Activated T-cell treated with anti-CD3 and anti-CD28 coated beads, Interleukin-2, amount 50 U/mL, for 72 hours (primary cell): ENCODE measurements at regions not wholly inside any gene's neighbourhood (a gene's known extent, or its start where the extent isn't known, plus 50 kb on each side); places are given as distances from the start of the nearest gene placed in this dataset.

ENCODE experiments used
- ATAC-seq, 2 donors: fragments of 150-1000 bp; cut with Tn5 transposase; replicated peaks in 1 of 2; 2 replicates each; pipeline ENCODE4 v1.10.0; 2021; ENCODE audit warnings: moderate library complexity in 2 of 2, mild to moderate bottlenecking in 1 of 2
- DNase-seq, 2 donors: peaks; one replicate each; pipeline ENCODE4 v3.0.0; 2021 to 2022; ENCODE audit warnings: mixed read lengths in 1 of 2
- H3K27ac Mint-ChIP-seq: one replicate; pipeline ENCODE4 v1.8.0; 2022; ENCODE audit warnings: mild to moderate bottlenecking, moderate library complexity, mixed read lengths
- H3K27me3 Mint-ChIP-seq: one replicate; pipeline ENCODE4 v1.8.0; 2022; ENCODE audit warnings: low read depth, mixed read lengths
- H3K36me3 Mint-ChIP-seq, 2 donors: one replicate each; pipeline ENCODE4 v1.8.0; 2022; ENCODE audit warnings: mixed read lengths in 2 of 2, mild to moderate bottlenecking in 1 of 2; ENCODE audit not compliant: insufficient read depth in 2 of 2
- H3K4me1 Mint-ChIP-seq: one replicate; pipeline ENCODE4 v1.8.0; 2022; ENCODE audit warnings: low read depth, mixed read lengths
- H3K4me3 Mint-ChIP-seq, 2 donors: one replicate each; pipeline ENCODE4 v1.8.0; 2022; ENCODE audit warnings: mild to moderate bottlenecking in 2 of 2, mixed read lengths in 2 of 2, moderate library complexity in 2 of 2
- H3K9me3 Mint-ChIP-seq, 2 donors: one replicate each; pipeline ENCODE4 v1.8.0; 2022; ENCODE audit warnings: mixed read lengths in 2 of 2

DNA sequence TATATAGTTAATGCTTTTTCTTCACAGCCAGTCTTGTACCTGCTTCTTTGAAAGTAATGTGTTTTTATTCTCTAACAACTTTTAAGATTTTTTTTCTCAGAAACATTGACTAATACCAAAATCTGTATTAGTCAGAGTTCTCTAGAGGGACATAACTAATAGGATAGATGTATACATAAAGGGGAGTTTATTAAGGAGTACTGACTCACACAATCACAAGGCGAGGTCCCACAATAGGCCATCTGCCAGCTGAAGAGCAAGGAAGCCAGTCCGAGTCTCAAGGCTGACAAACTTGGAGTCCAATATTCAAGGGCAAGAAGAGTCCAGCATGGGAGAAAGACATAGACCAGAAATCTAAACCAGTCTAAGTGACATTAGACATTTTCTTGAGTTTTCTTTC is 140.0 kb downstream of the RAB38 start:
- H3K27ac Mint-ChIP-seq = no peak overlapping the region
- H3K9me3 Mint-ChIP-seq = peaks cover 0 to 2% of the 10 kb centered on the region in 2 donors
- ATAC-seq (no peak), DNase-seq (no peak)
- peaks cover 17% of the 10 kb centered on the region for H3K27me3 Mint-ChIP-seq
- H3K4me3 Mint-ChIP-seq = no peak overlapping the region
- H3K36me3 Mint-ChIP-seq = no peaks in the 10 kb centered on the region
- no peaks in the 10 kb centered on the region for H3K4me1 Mint-ChIP-seq

DNA sequence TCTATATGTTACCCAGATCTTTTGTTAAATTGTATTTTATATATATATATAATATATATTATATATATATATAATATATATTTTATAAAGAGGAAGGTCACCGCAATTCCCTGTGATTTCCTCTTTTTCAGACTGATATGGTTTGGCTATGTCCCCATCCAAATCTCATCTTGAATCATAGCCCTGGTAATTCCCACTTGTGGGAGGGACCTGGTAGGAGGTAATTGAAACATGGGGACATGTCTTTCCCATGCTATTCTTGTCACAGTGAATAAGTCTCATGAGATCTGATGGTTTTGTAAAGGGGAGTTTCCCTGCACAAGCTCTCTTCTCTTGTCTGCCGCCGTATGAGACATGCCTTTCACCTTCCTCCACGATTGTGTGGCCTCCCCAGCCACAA is 157.6 kb downstream of the RAB38 start:
- H3K36me3 Mint-ChIP-seq = no peaks in the 10 kb centered on the region
- ATAC-seq (no peak), DNase-seq (no peak)
- peaks cover 6% of the 10 kb centered on the region for H3K27me3 Mint-ChIP-seq
- no peaks in the 10 kb centered on the region for H3K4me1 Mint-ChIP-seq
- H3K9me3 Mint-ChIP-seq = no peaks in the 10 kb centered on the region
- no peak overlapping the region for H3K4me3 Mint-ChIP-seq
- no peak overlapping the region for H3K27ac Mint-ChIP-seq

DNA sequence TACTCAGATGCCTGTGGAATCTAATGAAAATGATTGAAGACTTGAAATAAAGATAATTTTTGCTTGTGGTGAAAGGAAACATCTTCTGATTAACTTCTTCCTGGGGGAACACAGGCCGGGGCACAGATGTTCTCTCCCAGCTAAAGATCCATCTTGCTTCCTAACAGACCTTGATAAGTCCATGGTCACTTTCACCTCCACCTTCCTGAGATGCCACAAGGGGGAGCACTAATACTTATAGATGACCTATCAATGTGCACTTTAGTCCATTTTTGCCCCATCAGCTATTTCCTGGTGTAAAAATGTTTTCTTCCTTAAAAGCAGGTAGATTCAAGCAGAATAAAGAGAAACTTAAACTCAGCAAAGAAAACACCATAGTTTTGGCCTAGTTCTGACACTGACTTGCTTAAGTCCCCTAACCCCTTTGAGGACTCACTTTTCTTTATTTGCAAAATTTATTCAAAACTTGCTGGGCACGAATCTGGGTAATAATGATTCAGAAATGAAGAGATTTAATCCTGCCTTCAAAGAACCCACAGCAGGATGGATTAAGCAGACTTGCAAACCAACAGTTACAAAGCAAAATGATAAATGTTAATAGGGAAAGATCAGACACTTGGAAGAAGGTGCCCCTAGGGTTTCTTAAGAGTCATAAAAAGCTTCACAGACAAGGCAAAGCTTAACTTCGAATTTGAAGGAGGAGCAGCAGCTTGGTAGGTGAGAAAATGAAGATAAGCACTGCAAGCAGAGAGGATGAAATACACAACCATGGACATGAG is 158.7 kb downstream of the RAB38 start:
- H3K27ac Mint-ChIP-seq = no peak overlapping the region
- H3K9me3 Mint-ChIP-seq = no peaks in the 10 kb centered on the region
- DNase-seq (peak; percentile 63 to 64), ATAC-seq (peak; percentile 60 to 72)
- no peaks in the 10 kb centered on the region for H3K36me3 Mint-ChIP-seq
- H3K4me3 Mint-ChIP-seq = no peak overlapping the region
- H3K4me1 Mint-ChIP-seq = no peaks in the 10 kb centered on the region
- peaks cover 6% of the 10 kb centered on the region for H3K27me3 Mint-ChIP-seq

DNA sequence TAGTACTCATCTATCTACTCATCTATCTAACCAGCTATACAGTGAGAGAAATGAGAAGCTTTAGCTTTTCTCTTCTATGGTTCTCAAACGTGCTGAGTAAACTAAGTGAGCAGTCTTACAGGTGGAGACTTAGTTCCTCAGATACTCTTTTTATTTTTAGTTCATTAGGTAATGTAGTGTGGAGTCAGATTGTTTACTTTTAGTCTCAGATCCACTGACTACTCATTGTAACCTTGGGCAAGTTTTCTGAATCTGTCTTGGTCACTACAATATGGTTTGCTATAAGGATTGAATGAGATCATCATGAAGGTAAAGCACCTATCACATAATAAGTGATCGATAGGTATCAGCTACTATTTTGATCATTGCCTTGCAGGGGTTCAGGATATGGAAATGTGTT is 160.1 kb downstream of the RAB38 start:
- ATAC-seq (no peak), DNase-seq (no peak)
- H3K36me3 Mint-ChIP-seq = no peaks in the 10 kb centered on the region
- H3K4me1 Mint-ChIP-seq = no peaks in the 10 kb centered on the region
- peaks cover 6% of the 10 kb centered on the region for H3K27me3 Mint-ChIP-seq
- H3K27ac Mint-ChIP-seq = no peak overlapping the region
- H3K9me3 Mint-ChIP-seq = no peaks in the 10 kb centered on the region
- no peak overlapping the region for H3K4me3 Mint-ChIP-seq

DNA sequence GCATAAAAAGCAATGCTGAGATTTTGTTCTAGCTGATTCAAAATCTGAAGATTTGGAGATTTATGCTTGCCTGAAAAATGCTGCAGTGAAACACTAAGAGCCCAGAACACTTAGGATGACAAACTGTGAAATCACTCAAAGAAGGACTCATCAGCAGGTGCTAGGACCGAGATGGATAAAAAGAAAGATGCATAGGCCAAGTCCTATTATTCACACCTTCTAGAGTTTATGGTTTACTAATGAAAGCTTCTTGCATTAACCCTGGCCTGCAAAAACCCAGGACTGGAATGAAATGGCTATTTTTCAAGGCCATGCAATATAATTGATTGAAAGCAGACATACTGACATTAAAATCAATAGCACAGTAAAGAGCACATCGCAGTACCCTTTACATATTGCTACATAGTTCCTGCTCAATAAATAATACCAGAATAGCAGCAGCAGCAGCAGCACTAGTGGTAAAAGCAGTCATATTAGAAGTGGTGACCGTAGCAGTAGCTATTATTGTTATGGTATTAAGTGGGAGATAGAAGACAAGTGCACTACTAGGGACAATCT is 161.7 kb downstream of the RAB38 start:
- peaks cover 6% of the 10 kb centered on the region for H3K27me3 Mint-ChIP-seq
- no peak overlapping the region for H3K27ac Mint-ChIP-seq
- no peaks in the 10 kb centered on the region for H3K9me3 Mint-ChIP-seq
- DNase-seq = no peak
- H3K4me3 Mint-ChIP-seq = no peak overlapping the region
- ATAC-seq = no peak
- no peaks in the 10 kb centered on the region for H3K36me3 Mint-ChIP-seq
- H3K4me1 Mint-ChIP-seq = no peaks in the 10 kb centered on the region

DNA sequence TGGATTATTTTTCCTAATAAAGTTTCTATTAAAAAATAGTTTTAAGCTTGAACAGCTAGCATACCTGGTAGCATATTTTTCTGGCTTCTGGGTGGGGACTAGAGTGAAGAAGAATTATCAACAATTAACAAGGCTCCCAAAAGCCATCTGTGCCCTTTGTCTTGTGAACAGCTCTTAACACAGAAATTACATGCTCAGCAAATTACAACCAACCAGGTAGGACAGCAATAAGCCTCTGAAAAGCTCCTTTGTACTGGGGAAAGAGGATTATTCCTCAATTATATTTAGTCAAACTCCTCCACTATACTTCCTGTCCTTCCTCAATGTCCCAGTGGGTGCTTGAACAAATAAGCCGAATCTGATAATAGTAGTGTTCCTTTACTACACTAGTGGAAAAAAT is 162.8 kb downstream of the RAB38 start:
- peaks cover 6% of the 10 kb centered on the region for H3K27me3 Mint-ChIP-seq
- ATAC-seq (no peak), DNase-seq (no peak)
- H3K4me3 Mint-ChIP-seq = no peak overlapping the region
- no peaks in the 10 kb centered on the region for H3K9me3 Mint-ChIP-seq
- no peaks in the 10 kb centered on the region for H3K4me1 Mint-ChIP-seq
- no peaks in the 10 kb centered on the region for H3K36me3 Mint-ChIP-seq
- H3K27ac Mint-ChIP-seq = no peak overlapping the region

DNA sequence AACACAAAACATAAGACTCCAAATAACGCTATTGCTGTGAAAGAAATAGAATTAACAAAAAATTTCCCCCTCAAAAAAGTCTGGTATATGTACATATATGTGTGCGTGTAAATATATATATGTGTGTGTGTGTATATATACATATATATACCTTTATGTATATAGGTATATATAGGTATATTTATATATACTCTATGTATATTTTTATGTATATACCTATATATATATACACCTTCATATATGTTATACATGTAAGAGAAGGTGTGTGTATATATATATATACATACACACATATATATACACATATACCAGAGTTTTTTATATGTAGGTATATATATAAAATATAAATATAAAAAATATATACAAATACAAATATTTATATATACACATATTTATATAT is 199.2 kb downstream of the RAB38 start:
- Mint-ChIP-seq H3K4me3 (no peak overlapping the region), H3K27me3 (peaks cover 8% of the 10 kb centered on the region), H3K27ac (no peak overlapping the region), H3K4me1 (no peaks in the 10 kb centered on the region), H3K9me3 (no peaks in the 10 kb centered on the region), H3K36me3 (no peaks in the 10 kb centered on the region)
- no peak for DNase-seq
- peak in 1 of 2 donors; percentile 51 for ATAC-seq

DNA sequence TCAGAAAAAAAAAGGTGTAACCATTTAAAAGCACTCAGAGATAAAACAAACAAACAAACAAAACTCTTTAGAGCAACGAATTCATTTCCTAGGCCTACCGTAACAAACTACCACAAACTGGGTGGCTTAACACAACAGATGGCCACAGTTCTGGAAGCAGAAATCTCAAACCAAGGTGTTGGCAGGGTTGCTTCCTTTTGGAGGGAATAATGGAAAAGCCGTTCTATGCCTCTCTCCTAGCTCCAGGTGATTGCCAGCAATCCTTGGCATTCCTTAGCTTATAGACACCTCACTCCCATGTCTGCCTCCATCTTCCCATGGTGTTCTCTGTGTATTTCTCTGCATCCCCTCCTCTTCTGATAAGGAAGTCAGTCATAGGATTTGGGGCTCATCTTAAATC is 200.4 kb downstream of the RAB38 start:
- peaks cover 8% of the 10 kb centered on the region for H3K27me3 Mint-ChIP-seq
- H3K27ac Mint-ChIP-seq = no peak overlapping the region
- DNase-seq (no peak), ATAC-seq (no peak)
- H3K4me3 Mint-ChIP-seq = no peak overlapping the region
- no peaks in the 10 kb centered on the region for H3K36me3 Mint-ChIP-seq
- no peaks in the 10 kb centered on the region for H3K4me1 Mint-ChIP-seq
- H3K9me3 Mint-ChIP-seq = no peaks in the 10 kb centered on the region

DNA sequence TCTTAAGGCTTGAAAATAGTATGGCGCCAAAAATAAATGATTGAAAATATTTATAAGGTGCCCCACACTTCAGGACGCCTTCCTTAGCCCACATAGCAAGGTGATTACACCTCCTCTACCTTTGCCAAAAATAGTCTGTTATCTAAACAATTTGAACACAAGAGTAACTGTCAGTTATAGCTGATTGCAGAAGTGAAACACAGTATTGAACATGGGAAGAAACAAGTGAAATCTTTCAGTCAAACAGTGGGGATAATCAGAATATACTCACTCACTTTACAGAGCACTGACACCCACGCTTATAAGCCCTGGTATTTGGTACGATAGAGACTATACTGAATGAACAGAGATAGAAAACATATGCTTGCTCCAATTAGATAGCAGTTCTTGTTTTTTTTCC is 203.1 kb downstream of the RAB38 start:
- H3K4me3 Mint-ChIP-seq = no peak overlapping the region
- no peaks in the 10 kb centered on the region for H3K4me1 Mint-ChIP-seq
- H3K27me3 Mint-ChIP-seq = peaks cover 8% of the 10 kb centered on the region
- DNase-seq (no peak), ATAC-seq (no peak)
- no peaks in the 10 kb centered on the region for H3K9me3 Mint-ChIP-seq
- H3K27ac Mint-ChIP-seq = no peak overlapping the region
- H3K36me3 Mint-ChIP-seq = no peaks in the 10 kb centered on the region

DNA sequence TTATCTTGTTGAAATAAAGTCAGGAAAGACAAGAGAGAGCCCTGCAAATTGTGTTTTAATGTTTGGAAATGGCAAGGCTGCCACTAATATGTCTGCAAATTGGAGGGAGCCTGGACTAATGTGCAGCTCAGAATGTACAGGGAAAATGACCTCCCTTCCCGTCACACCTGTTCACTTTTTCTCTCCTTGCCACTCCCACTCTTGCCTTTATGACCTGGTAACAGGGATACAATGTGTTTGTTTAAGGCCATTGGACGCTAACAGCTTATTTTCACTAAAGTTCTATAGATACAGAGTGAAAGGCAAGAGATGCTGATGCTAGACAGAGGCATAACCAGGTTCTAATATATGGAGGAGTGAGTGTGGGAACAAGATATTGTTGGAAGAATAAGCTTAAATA is 203.9 kb downstream of the RAB38 start:
- H3K4me1 Mint-ChIP-seq = no peaks in the 10 kb centered on the region
- H3K9me3 Mint-ChIP-seq = no peaks in the 10 kb centered on the region
- no peak for ATAC-seq
- H3K4me3 Mint-ChIP-seq = no peak overlapping the region
- peaks cover 8% of the 10 kb centered on the region for H3K27me3 Mint-ChIP-seq
- no peak overlapping the region for H3K27ac Mint-ChIP-seq
- DNase-seq = no peak
- no peaks in the 10 kb centered on the region for H3K36me3 Mint-ChIP-seq

DNA sequence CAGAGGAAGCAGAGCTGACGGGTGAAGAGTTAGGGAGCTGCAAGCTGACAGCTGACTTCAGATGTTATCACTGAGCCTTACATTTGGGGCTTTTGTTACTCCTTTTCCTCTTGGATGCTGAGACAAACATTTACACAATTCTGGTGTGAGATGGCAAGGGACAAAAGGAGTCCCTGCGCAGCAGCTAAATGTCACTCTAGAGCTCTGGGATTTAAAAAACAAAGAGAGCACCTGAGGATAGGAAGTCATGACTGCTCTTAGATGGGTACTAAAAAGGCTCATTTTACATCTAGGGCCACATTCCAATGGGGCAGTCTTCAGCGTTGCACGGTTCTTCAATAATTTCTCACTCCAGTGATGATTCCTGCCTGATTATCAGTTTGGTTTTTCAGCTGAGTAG is 204.5 kb downstream of the RAB38 start:
- no peak overlapping the region for H3K4me3 Mint-ChIP-seq
- H3K27ac Mint-ChIP-seq = no peak overlapping the region
- H3K27me3 Mint-ChIP-seq = peaks cover 8% of the 10 kb centered on the region
- no peaks in the 10 kb centered on the region for H3K4me1 Mint-ChIP-seq
- no peaks in the 10 kb centered on the region for H3K36me3 Mint-ChIP-seq
- ATAC-seq = no peak
- DNase-seq = no peak
- no peaks in the 10 kb centered on the region for H3K9me3 Mint-ChIP-seq

DNA sequence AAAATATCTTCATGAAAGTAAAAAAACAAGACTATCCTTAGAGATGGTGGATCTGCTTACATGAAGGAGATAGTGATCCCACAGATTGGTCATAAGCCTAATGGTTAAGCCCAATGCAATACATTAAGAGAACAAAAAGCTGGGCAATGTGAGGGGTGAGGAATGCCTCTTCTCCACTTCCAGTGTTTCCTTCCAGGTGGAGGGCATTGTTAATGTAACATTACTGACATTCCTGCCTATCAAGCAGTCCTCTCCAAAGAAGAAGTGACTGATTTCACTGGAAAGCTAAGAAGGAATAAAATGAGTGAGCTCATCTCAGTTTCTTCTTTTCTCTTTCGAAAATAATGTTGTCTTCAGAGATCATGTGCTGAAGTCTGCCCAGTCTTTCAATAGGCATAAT is 207.8 kb downstream of the RAB38 start:
- Mint-ChIP-seq H3K27me3 (peaks cover 8% of the 10 kb centered on the region), H3K27ac (no peak overlapping the region), H3K9me3 (no peaks in the 10 kb centered on the region), H3K36me3 (no peaks in the 10 kb centered on the region), H3K4me3 (no peak overlapping the region), H3K4me1 (no peaks in the 10 kb centered on the region)
- no peak for DNase-seq
- ATAC-seq = no peak

DNA sequence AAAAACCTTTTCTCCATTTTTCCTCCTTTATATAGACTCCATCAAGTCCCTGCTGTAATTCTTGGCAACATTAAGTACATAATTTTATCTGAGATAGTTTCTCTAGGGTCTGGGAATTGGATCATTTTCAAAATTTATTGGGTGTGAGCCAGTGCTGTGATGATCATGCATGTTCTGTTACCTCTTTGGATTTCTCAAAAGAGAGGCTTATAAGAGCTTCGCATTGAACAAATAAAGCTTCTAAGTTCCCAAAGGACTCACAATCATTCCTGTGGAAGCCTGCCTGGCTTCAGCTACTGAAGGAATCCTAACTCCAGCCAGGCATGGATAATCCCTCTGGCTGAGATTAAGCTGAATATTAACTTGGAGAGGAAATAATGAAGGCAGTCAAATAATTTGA is 208.5 kb downstream of the RAB38 start:
- Mint-ChIP-seq H3K36me3 (no peaks in the 10 kb centered on the region), H3K4me1 (no peaks in the 10 kb centered on the region), H3K9me3 (no peaks in the 10 kb centered on the region), H3K27ac (no peak overlapping the region), H3K4me3 (no peak overlapping the region), H3K27me3 (peaks cover 3% of the 10 kb centered on the region)
- no peak for DNase-seq
- no peak for ATAC-seq

DNA sequence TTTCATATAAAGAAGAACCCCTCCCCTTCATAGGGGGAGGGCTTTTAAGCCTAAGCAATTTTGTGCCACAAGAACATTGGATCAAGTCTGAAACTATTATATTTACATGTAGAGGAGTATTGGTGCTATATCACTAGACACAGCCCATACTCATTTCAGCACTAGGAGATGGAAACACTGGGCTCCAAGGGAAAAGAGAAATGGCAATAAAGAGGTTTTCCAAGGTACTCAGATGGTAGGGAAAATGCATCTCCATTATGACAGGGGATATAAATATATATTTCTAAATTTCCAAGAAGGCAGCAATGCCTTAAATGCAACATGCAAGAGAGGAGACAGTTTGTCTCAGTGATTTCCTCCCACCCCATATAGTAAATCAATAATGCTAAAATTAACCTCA is 209.0 kb downstream of the RAB38 start:
- Mint-ChIP-seq H3K4me3 (no peak overlapping the region), H3K9me3 (no peaks in the 10 kb centered on the region), H3K36me3 (no peaks in the 10 kb centered on the region), H3K27me3 (no peaks in the 10 kb centered on the region), H3K4me1 (no peaks in the 10 kb centered on the region), H3K27ac (no peak overlapping the region)
- ATAC-seq (no peak), DNase-seq (no peak)
